ENCODE measurements at regions not wholly inside any gene's neighbourhood (a gene's known extent, or its start where the extent isn't known, plus 50 kb on each side); places are given as distances from the start of the nearest gene placed in this dataset.

- H3K27ac ChIP-seq, result no peak overlapping the region
- DNase-seq (no peak), ATAC-seq (no peak)
- H3K4me1 ChIP-seq, result peaks cover 6 to 19% (median 11%) of the 10 kb centered on the region in 9 donors
- 86 to 92% methylated on average over 7 of the region's 7 CpGs for WGBS, 2 donors
- H3K36me3 ChIP-seq, result no peaks in the 10 kb centered on the region
- intact Hi-C loops (cut with DNase I), result no loop called here
- H3K27me3 ChIP-seq, result no peaks in the 10 kb centered on the region
- no peak overlapping the region for H3K4me3 ChIP-seq
- no peak for TF ChIP-seq CTCF (IDR thresholded peaks at IDR 0.05)
- H3K9me3 ChIP-seq, result no peaks in the 10 kb centered on the region
These were observed 71.9 kb downstream of the TNP1 start for GRCh38 chr2:216787851-216788540.

- no peak for TF ChIP-seq CTCF (IDR thresholded peaks at IDR 0.05)
- Histone ChIP-seq H3K4me3 (no peak overlapping the region), H3K4me1 (peaks cover 0 to 5% (median 3%) of the 10 kb centered on the region in 9 donors), H3K9me3 (no peaks in the 10 kb centered on the region), H3K36me3 (no peaks in the 10 kb centered on the region), H3K27me3 (no peaks in the 10 kb centered on the region), H3K27ac (no peak overlapping the region)
- WGBS, 2 donors, result 93 to 97% methylated on average over 9 of the region's 9 CpGs
- DNase-seq, result no peak
- intact Hi-C loops (cut with DNase I), result no loop called here
- no peak for ATAC-seq
These were observed 73.2 kb downstream of the TNP1 start for GRCh38 chr2:216786676-216787075.

- no peak for TF ChIP-seq CTCF (IDR thresholded peaks at IDR 0.05)
- intact Hi-C loops (cut with DNase I), result no loop called here
- WGBS, 2 donors, result 92 to 96% methylated on average over 3 of the region's 3 CpGs
These were observed 75.4 kb downstream of the TNP1 start for GRCh38 chr2:216784456-216784855.

GRCh38 chr2:216781709-216782108 lies 78.2 kb downstream of the TNP1 start:
- Histone ChIP-seq H3K4me1 (peaks cover 0 to 3% (median 0%) of the 10 kb centered on the region in 9 donors), H3K9me3 (no peaks in the 10 kb centered on the region), H3K27ac (no peak overlapping the region), H3K4me3 (no peak overlapping the region), H3K36me3 (no peaks in the 10 kb centered on the region), H3K27me3 (no peaks in the 10 kb centered on the region)
- no peak for TF ChIP-seq CTCF (IDR thresholded peaks at IDR 0.05)
- intact Hi-C loops (cut with DNase I), result no loop called here
- ATAC-seq, result no peak
- WGBS, 2 donors, result 66 to 79% methylated on average over 4 of the region's 4 CpGs
- DNase-seq, result no peak

More at GRCh38 chr2:216784456-216784855, 75.4 kb downstream of the TNP1 start:
- H3K4me1 ChIP-seq, result peaks cover 0 to 3% (median 0%) of the 10 kb centered on the region in 9 donors
- ATAC-seq, result no peak
- H3K27me3 ChIP-seq, result no peaks in the 10 kb centered on the region
- H3K36me3 ChIP-seq, result no peaks in the 10 kb centered on the region
- H3K27ac ChIP-seq, result no peak overlapping the region
- no peaks in the 10 kb centered on the region for H3K9me3 ChIP-seq
- DNase-seq, result no peak
- H3K4me3 ChIP-seq, result no peak overlapping the region
